Activated T-cell treated with anti-CD3 and anti-CD28 coated beads, Interleukin-2, amount 50 U/mL, for 1 hour (primary cell): ENCODE measurements at regions not wholly inside any gene's neighbourhood (a gene's known extent, or its start where the extent isn't known, plus 50 kb on each side); places are given as distances from the start of the nearest gene placed in this dataset.

Source experiments
- DNase-seq: peaks from one replicate; pipeline ENCODE4 v3.0.0-alpha.2; 2020

DNA sequence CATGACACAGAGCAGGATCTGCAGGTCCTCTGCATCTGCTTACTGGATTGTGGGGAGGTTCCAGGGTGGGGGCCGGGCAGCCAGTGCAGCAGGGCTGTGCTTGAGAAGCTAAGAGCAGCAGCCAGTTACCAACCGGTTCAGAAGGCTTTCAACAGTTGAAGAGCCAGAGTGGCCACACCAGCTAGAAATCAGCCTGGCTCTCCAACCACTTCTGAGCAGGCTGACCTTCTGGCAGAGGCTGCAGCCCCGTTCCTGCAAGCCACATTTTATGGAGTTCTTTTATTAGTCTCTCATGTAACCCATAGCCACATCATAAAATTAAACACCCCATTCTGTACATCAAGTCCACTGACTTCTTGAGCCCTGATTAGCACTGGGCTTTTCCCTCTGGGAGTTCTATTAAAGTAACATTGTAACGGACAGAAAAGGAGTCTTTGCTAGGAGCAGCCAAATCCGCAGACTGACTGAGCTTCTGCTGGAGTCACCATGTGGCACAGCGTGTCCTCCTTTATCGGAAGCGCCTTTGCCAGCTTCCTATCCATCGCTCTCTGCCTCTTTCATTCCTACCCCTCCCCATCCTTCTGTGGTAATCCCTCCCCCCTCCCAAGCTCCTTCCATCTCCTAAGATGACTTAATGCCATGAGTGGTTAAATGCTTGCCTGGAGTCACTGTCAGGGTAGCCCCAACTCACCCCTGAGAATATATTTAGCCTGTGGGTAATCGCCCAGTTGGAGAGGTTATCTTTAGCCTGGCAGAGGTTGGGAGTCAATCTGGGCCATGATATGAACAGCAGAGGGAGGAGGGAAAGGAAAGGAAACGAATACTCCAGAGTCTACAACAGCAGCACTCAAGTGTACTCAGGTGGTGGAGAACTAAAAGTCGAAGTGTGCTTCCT lies 138.5 kb upstream of the HES1 start:
- no peak for DNase-seq

GRCh38 chr3:193998123-193998448 lies 137.9 kb upstream of the HES1 start:
- no peak for DNase-seq

GRCh38 chr3:193998628-193999195 lies 137.2 kb upstream of the HES1 start:
- no peak for DNase-seq

GRCh38 chr3:194000100-194000499 lies 135.8 kb upstream of the HES1 start:
- no peak for DNase-seq

GRCh38 chr3:194000712-194001111 lies 135.2 kb upstream of the HES1 start:
- DNase-seq: no peak

- no peak for DNase-seq
Observed at GRCh38 chr3:194001728-194002459, 134.1 kb upstream of the HES1 start.

DNA sequence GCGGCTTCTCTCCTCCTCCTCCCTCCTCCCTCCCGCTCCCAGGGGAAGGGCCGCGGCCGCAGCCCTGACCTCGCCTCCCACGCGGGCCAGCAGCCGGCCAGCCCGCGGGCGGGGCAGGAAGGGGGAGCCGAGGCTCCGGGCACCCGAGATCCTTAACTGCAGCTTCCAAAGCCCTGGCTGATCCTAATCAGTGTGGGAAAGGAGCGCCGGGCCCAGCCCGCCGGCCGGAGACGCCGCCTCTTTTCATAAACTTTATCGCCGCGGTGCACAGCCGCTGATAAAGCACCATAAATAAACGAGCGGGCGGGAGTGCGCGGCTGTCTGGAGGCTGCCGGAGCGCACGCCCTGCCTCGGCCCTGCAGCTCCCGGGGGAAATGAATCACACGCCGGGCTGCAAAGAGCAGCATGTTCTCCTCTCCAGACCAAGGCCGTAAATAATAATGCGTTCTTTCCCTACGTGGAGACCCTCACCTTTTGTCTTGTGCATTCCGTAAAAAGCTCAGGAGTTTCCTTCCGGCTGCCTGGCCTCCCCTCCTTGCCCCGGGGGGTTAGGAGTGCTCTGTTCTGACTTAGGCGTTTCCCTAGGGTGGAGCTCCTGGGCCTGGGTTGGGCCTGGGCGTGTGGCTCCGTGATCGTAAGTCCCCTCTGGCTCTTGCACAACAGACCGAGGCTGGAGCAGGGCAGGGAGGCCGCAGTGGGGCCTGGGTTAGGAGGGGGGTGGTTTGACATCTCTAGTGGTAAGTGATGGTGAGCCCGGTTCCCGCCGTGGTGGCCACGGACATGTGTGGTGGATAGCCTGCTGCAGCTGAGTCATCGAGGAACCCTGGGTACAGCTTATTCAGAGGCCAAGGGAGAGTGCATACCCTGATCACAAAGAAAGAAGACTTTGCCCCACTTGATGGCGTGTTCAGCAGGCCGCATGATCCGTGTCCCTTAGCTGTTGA lies 132.6 kb upstream of the HES1 start:
- peak; percentile 21 for DNase-seq

GRCh38 chr3:194005930-194006501 lies 129.9 kb upstream of the HES1 start:
- DNase-seq: no peak

DNA sequence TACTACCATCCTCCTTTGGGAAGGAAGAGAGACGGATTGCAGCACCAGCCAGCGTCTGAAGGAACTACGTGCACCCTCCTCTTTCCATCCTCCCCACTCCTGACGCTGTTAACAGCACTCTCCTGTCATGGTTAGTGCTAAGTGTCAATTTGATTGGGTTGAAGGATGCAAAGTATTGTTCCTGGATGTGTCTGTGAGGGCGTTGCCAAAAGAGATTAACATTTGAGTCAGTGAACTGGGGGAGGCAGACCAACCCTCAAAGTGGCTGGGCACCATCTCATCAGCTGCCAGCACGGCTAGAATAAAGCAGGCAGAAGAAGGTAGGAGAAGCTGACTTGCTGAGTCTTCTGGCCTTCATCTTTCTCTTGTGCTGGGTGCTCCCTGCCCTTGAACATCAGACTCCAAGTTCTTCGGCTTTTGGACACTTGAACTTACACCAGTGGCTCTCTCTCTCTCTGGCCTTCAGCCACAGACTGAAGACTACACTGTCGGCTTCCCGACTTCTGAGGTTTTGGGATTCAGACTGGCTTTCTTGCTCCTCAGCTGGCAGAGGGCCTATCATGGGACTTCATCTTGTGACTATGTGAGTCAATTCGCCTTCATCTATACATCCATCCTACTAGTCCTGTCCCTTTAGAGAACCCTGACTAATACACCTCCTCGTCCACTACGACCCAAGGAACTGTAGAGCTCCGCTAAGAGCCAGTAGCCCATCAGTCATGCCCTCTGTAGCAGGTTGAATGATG lies 128.2 kb upstream of the HES1 start:
- no peak for DNase-seq

DNA sequence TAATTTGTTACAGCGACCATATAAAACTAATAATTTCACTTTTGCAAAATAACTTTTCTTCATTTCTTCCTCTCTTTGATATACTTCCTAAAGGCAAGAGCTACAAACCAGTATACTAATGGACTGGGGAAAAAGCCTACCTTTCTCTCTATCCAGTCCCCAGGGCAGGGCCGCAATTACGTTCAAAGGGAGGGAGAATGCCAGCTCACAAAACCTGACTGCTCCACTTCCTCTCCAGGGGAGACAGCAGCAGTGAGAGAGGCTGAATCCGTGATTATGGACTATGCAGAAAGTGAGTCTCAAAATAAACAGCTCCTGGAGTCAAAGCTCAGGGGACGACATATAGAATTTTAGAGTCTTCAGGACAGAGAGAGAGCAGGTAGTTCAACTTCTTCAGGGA lies 126.9 kb upstream of the HES1 start:
- no peak for DNase-seq

DNA sequence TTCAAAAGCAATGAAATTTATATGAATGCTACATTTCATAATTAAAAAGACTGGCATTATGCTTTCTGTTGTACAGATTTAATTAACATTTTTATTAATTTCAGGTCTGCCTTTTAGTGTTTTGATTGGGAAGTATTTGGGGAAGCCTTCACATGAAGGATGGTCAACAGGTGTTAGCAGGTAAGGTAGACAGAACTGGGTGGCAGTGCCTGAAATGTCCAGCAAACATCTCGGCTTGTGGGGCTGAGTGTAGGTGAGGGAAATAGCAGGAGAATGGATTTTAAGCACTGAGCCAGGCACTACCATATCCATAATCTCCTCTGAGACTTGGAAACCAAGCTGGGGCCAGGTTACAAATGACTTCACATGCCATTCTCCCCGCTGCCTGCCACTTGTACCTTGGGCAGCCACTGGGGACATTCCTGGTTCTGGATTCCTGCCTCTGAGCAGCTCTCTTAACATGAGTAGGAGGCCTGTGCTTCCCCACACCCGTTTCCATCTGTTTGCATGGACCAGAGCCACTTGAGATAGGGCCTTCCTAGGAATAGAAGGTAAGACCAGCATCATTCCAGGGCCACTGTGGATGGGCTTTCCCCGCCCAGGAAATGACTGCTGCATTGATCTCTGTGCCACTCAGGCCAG lies 125.9 kb upstream of the HES1 start:
- DNase-seq: no peak

GRCh38 chr3:194011807-194012206 lies 124.1 kb upstream of the HES1 start:
- DNase-seq: no peak

DNA sequence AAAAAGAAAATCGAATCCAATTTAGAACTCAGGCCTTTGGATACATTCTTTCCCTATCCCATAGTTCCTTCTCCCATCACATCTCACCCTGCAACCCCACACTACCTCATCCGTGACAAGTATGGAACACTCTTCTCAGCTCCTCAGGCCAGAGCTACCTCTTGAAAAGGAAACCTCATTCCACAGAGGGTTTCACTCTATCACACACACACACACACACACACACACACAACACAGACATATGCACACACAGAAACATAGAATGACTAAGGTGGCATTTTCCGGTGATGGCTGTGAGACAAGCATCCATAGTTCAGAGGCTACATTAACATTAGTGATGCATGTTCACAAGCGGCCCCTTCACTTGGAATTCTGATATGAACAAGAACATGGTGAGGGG lies 122.0 kb upstream of the HES1 start:
- no peak for DNase-seq

- DNase-seq: no peak
Observed at GRCh38 chr3:194014756-194015155, 121.2 kb upstream of the HES1 start.

DNA sequence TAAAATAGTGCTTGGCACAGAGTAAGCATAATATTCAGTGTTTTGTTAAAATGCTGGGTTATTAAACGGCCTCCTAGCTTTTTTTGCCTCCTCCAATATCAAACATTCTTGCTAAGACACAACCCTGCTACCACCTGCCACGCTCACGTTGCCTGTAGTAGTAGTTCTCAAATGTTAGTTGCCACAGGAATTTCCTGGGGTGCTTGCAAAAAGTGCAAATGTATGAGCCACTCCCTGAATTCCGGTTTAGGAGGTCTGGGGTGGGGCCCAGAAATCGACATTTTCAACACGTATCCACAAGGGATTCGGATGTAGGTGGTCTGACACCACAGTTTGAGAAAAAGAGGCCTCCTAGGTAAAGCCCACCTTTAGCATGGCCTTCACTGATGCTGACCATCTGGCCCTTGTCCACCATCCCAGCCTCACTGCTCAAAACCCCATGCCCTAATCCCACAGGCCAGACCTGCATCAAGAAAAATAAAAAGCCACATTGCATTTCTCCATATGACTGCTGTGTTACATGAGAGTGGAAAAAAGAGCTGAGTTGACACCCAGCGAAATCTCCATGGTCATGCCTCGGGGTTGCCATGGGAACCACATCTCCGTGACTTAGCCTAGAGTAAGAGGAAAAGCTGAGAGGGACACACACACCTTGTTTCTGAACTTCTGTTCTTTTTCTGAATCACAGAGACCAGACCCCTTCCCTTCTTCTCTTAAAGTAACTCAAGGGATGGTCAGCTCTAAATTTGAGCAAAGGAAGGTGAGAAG lies 116.4 kb upstream of the HES1 start:
- DNase-seq: no peak

DNA sequence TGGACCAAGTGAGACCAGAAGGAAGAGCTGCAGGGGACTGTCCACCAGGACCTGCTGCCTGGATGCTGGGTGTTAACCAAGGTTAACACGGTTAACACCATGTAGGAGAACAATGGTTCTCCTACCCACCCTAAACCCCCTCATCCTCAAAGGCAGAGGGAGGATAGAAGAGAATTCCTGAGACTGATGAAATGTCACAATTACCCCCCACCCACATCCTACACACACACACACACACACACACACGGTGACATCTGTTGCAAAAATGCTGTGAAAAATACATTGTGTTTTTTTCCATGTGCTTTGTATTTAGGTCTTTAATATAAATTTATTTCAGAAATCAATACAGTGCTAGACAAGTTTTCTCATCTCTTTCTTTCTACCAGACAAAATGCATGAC lies 113.9 kb upstream of the HES1 start:
- no peak for DNase-seq

- no peak for DNase-seq
Observed at GRCh38 chr3:194022816-194023215, 113.1 kb upstream of the HES1 start.

DNA sequence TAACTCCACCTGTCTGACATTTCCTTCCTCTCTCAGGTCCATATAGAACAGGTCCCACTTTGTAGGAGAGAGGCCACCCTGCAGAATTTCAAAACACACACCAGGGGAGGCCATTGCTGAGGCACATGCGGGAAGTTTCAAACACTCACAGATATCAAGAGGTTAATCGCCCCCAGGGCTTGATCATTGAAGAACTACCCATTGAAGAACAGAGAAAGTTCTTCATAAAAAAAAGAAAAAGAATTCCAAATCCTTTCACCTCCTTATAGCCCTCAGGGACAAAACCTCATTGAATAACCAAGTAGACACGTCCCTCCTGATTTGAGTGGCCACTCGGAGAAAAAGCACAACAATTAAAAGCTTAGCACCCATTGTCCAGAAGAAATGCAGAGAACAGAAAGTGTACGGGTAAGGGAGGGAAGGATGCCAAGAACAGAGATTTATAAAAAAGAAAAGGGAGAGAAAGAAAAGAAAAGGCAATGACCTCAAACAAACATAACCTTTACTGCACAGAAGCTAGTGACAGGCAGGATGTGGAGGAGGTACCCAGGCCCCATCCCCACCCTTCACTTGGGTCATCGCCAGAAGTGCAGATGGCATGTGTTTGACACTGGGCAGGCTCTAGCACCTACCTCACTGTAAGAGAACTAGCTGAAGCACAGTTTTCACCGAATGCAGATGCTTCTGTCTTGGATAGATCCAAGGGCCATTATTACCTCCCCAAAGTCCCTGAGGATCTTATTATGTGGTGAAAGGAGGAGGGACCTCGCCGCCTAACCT lies 112.3 kb upstream of the HES1 start:
- no peak for DNase-seq

DNA sequence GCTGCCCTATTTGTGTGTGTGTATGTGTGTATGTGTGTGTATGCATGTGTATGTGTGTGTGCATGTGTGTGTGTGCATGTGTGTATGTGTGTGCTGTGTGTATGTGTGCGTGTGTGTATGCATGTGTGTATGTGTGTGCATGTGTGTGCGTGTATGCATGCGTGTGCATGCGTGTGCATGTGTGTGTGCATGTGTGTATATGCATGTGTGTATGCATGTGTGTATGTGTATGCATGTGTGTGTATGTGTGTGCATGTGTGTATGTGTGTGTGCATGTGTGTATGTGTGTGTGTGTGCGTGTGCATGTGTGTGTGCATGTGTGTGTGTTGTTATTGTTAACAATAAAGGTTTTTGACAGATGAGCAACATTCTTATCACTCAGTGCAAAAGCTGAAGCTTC lies 110.8 kb upstream of the HES1 start:
- no peak for DNase-seq

GRCh38 chr3:194025951-194026350 lies 110.0 kb upstream of the HES1 start:
- no peak for DNase-seq
